GM23338 (cell line): ENCODE measurements at regions not wholly inside any gene's neighbourhood (a gene's known extent, or its start where the extent isn't known, plus 50 kb on each side); places are given as distances from the start of the nearest gene placed in this dataset.

Experiments used
- ATAC-seq: fragments of 200-7000 bp; cut with Tn5 transposase; 3 replicates; pipeline ENCODE4 v1.9.1; 2020
- DNase-seq: peaks from one replicate; pipeline ENCODE4 v3.0.0-alpha.2; 2015; ENCODE audit warnings: low spot score
- H2AFZ ChIP-seq: fragments of 200-600 bp; sonication (generic); 2 replicates; pipeline ENCODE4 v1.8.0; 2016; ENCODE audit warnings: antibody characterized with exemption, mild to moderate bottlenecking, moderate library complexity
- H3F3A ChIP-seq: fragments of 200-600 bp; sonication (generic); replicated peaks from 2 replicates; pipeline ENCODE4 v1.8.0; 2017; ENCODE audit warnings: antibody characterized with exemption, mixed run types, low read depth
- H3K27ac ChIP-seq: fragments of 200-600 bp; sonication (generic); 2 replicates; pipeline ENCODE4 v1.6.1; 2016; ENCODE audit warnings: low read depth
- H3K27me3 ChIP-seq: fragments of 200-600 bp; sonication (generic); 2 replicates; pipeline ENCODE4 v1.8.0; 2016; ENCODE audit warnings: mild to moderate bottlenecking, mixed run types, moderate library complexity; ENCODE audit not compliant: insufficient read depth
- H3K36me3 ChIP-seq: fragments of 200-600 bp; sonication (generic); 2 replicates; pipeline ENCODE4 v1.8.0; 2016; ENCODE audit warnings: mild to moderate bottlenecking; ENCODE audit not compliant: insufficient read depth
- H3K4me1 ChIP-seq: fragments of 200-600 bp; sonication (generic); 2 replicates; pipeline ENCODE4 v1.8.0; 2016; ENCODE audit warnings: mild to moderate bottlenecking, moderate library complexity; ENCODE audit not compliant: insufficient read depth
- H3K4me2 ChIP-seq: fragments of 200-600 bp; sonication (generic); 2 replicates; pipeline ENCODE4 v1.7.1; 2017; ENCODE audit warnings: mixed run types
- H3K4me3 ChIP-seq: fragments of 200-600 bp; sonication (generic); 2 replicates; pipeline ENCODE4 v1.6.1; 2016; ENCODE audit warnings: mixed run types
- H3K79me2 ChIP-seq: fragments of 200-600 bp; sonication (generic); replicated peaks from 2 replicates; pipeline ENCODE4 v1.8.0; 2017; ENCODE audit warnings: mild to moderate bottlenecking; ENCODE audit not compliant: insufficient read depth
- H3K9me2 ChIP-seq: fragments of 200-600 bp; sonication (generic); 2 replicates; pipeline ENCODE4 v1.8.0; 2017; ENCODE audit not compliant: insufficient read depth
- H4K20me1 ChIP-seq: fragments of 200-600 bp; sonication (generic); replicated peaks from 2 replicates; pipeline ENCODE4 v1.8.0; 2017; ENCODE audit warnings: mild to moderate bottlenecking; ENCODE audit not compliant: insufficient read depth
- H3K27ac Mint-ChIP-seq: 2 replicates; pipeline ENCODE4 v1.8.0; 2020; ENCODE audit warnings: inconsistent platforms, mild to moderate bottlenecking, moderate library complexity, mixed read lengths
- H3K27me3 Mint-ChIP-seq: 3 replicates; pipeline ENCODE4 v1.8.0; 2022; ENCODE audit warnings: low read depth, mild to moderate bottlenecking, moderate library complexity, mixed read lengths, inconsistent platforms; ENCODE audit not compliant: insufficient read depth, poor library complexity
- H3K36me3 Mint-ChIP-seq: 3 replicates; pipeline ENCODE4 v1.8.0; 2021; ENCODE audit warnings: low read depth, mild to moderate bottlenecking, inconsistent platforms, moderate library complexity, mixed read lengths
- H3K4me1 Mint-ChIP-seq: 3 replicates; pipeline ENCODE4 v1.8.0; 2020; ENCODE audit warnings: mild to moderate bottlenecking, inconsistent platforms, mixed read lengths
- H3K4me3 Mint-ChIP-seq: 3 replicates; pipeline ENCODE4 v1.8.0; 2021; ENCODE audit warnings: moderate library complexity, mild to moderate bottlenecking, inconsistent platforms, mixed read lengths
- H3K9me3 Mint-ChIP-seq: 3 replicates; pipeline ENCODE4 v1.8.0; 2020; ENCODE audit warnings: moderate library complexity, mild to moderate bottlenecking, inconsistent platforms, mixed read lengths
- CREB1 ChIP-seq: fragments of 250-450 bp; sonication (Bioruptor Pico); IDR thresholded peaks from 2 replicates; pipeline ENCODE4 v1.5.0; 2020; ENCODE audit warnings: low read depth, mild to moderate bottlenecking, moderate library complexity
- CTCF ChIP-seq, 2 experiments: fragments of 200-600 bp in 1 of 2; sonication (generic) in 1 of 2; conservative IDR thresholded peaks; 2 replicates each; pipeline versions ENCODE4 v1.5.1 to v1.6.1; 2016 to 2017; ENCODE audit warnings: antibody characterized with exemption in 2 of 2, low read depth in 2 of 2, mild to moderate bottlenecking in 2 of 2, moderate library complexity in 1 of 2
- ETS1 ChIP-seq: IDR thresholded peaks from 2 replicates; pipeline ENCODE4 v1.6.1; 2016; ENCODE audit warnings: antibody characterized with exemption
- EZH2 ChIP-seq: fragments of 200-600 bp; sonication (generic); IDR thresholded peaks from one replicate; pipeline ENCODE4 v1.8.0; 2017; ENCODE audit warnings: antibody characterized with exemption, mild to moderate bottlenecking, low read depth; ENCODE audit not compliant: unreplicated experiment
- EZH2phosphoT487 ChIP-seq: fragments of 200-600 bp; sonication (generic); IDR thresholded peaks from one replicate; pipeline ENCODE4 v1.8.1; 2018; ENCODE audit warnings: antibody characterized with exemption; ENCODE audit not compliant: unreplicated experiment
- JUNB ChIP-seq: IDR thresholded peaks from one replicate; pipeline ENCODE4 v1.6.1; 2016; ENCODE audit warnings: antibody characterized with exemption; ENCODE audit not compliant: unreplicated experiment
- NANOG ChIP-seq: IDR thresholded peaks from 2 replicates; pipeline ENCODE4 v1.6.1; 2016; ENCODE audit warnings: antibody characterized with exemption, borderline replicate concordance
- POLR2AphosphoS5 ChIP-seq: IDR thresholded peaks from 2 replicates; pipeline ENCODE4 v1.6.1; 2016; ENCODE audit warnings: antibody characterized with exemption, low read depth
- REST ChIP-seq: IDR thresholded peaks from one replicate; pipeline ENCODE4 v1.6.1; 2018; ENCODE audit warnings: antibody characterized with exemption; ENCODE audit not compliant: unreplicated experiment
- STAT1 ChIP-seq: IDR thresholded peaks from one replicate; pipeline ENCODE4 v1.6.1; 2016; ENCODE audit warnings: antibody characterized with exemption; ENCODE audit not compliant: unreplicated experiment
- ZNF114 ChIP-seq: fragments of 250-450 bp; sonication (Bioruptor Pico); IDR thresholded peaks from 2 replicates; pipeline ENCODE4 v1.5.0; 2020; ENCODE audit warnings: mild to moderate bottlenecking, moderate library complexity
- ZNF331 ChIP-seq: fragments of 250-450 bp; sonication (Bioruptor Pico); IDR thresholded peaks from 2 replicates; pipeline ENCODE4 v1.5.0; 2020; ENCODE audit warnings: low read depth, mild to moderate bottlenecking, moderate library complexity
- ZNF462 ChIP-seq: fragments of 250-450 bp; sonication (Bioruptor Pico); IDR thresholded peaks from 2 replicates; pipeline ENCODE4 v1.5.0; 2020; ENCODE audit warnings: mild to moderate bottlenecking, moderate library complexity

GRCh38 chr1:68677684-68678351 lies 180.9 kb upstream of the DEPDC1 start:
- no peak overlapping the region for H3K27ac ChIP-seq
- H3K4me3 ChIP-seq = no peak overlapping the region
- H3K36me3 ChIP-seq = no peaks in the 10 kb centered on the region
- Mint-ChIP-seq H3K4me3 (no peak overlapping the region), H3K27ac (no peak overlapping the region), H3K4me1 (no peaks in the 10 kb centered on the region), H3K9me3 (no peaks in the 10 kb centered on the region), H3K36me3 (no peaks in the 10 kb centered on the region), H3K27me3 (no peaks in the 10 kb centered on the region)
- no peak overlapping the region for H2AFZ ChIP-seq
- peaks cover 5% of the 10 kb centered on the region; the same call in 1 of the 2 replicates for H3K4me1 ChIP-seq
- H3F3A ChIP-seq = no peaks in the 10 kb centered on the region
- DNase-seq (no peak), ATAC-seq (no peak)
- TF ChIP-seq ZNF114 (no peak), NANOG (no peak), CREB1 (no peak), CTCF (conservative IDR thresholded peaks at IDR 0.05; ENCODE audit: low read depth in 2 of 2) (no peak), POLR2AphosphoS5 (no peak), EZH2phosphoT487 (no peak), ZNF462 (no peak), JUNB (no peak), ZNF331 (CRISPR knock-in tag) (no peak), STAT1 (no peak), ETS1 (no peak), REST (no peak), EZH2 (no peak)
- H3K27me3 ChIP-seq = no peaks in the 10 kb centered on the region
- H3K79me2 ChIP-seq = no peaks in the 10 kb centered on the region
- H4K20me1 ChIP-seq = no peaks in the 10 kb centered on the region
- H3K4me2 ChIP-seq = no peak overlapping the region
- H3K9me2 ChIP-seq = no peaks in the 10 kb centered on the region; the same call in 1 of the 2 replicates
